CD4-positive, alpha-beta T cell treated with Interferon gamma for 1 hour (primary cell): ENCODE measurements at regions not wholly inside any gene's neighbourhood (a gene's known extent, or its start where the extent isn't known, plus 50 kb on each side); places are given as distances from the start of the nearest gene placed in this dataset.

Source experiments
- DNase-seq: peaks from one replicate; pipeline ENCODE4 v3.0.0-alpha.2; 2020

DNA sequence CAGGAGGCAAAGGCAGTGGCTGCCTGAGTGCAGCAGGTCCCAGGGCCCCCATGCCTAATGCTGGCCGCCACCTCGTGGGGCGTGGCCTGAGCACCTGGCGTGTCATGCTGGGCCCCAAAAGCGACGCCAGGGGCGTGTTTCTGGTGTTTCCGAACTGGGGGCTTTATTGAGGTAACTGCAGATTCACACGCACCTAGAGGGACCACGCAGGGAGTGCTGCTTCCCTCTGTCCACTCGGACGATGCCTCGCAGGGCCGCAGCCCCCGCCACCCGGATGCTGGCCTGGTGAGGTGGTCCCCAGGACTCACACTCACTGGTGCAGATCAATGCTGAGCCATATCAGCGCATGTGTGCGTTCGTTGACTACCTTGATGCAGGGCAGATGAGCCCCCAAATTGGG, 736.2 kb downstream of the BRD1 start:
- DNase-seq, result no peak

- DNase-seq, result no peak
Measured at GRCh38 chr22:49090853-49091135, 736.9 kb downstream of the BRD1 start.

GRCh38 chr22:49090061-49090852, 737.4 kb downstream of the BRD1 start:
- no peak for DNase-seq

DNA sequence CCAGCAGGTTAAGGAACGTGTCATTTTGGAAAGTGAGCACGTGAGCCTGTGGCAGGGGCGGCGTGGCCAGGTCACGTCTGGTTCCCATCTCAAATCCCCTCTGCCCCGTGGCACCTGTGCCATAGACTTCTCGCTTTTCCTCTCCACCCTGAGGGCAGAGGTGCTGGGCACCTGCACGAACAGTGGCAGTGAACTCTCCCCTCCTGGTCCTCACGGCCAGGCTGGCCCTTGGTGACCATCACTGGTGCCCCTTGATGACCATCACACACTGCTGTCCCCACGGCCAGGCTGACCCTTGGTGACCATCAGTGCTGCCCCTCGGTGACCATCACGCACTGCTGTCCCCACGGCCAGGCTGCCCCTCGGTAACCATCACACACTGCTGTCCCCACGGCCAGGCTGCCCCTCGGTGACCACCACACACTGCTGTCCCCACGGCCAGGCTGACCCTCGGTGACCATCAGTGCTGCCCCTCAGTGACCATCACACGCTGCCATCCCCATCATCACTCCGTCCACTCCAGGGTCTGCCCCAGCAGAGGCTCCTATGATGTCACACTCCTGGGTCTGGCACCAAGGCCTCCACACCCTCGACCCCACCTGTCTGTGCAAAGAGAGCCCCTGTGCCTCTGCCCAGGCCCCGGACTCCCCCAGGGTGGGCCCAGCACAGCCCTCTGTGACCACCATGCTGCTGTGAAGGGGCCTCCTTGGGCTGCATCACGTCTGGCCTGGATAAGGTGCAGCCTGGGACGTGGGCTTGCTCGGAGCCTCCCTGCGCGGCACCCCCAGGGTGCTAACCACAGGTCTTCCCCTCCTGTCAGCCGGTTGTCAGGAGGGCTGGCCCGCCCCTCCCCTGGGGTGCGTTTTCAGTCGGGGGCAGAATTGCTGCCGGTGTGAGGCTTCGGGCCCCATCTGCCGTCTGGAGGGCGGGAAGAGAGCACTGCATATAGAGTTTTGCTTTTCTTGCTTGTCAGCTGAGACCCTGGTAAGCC, 738.6 kb downstream of the BRD1 start:
- DNase-seq, result no peak

DNA sequence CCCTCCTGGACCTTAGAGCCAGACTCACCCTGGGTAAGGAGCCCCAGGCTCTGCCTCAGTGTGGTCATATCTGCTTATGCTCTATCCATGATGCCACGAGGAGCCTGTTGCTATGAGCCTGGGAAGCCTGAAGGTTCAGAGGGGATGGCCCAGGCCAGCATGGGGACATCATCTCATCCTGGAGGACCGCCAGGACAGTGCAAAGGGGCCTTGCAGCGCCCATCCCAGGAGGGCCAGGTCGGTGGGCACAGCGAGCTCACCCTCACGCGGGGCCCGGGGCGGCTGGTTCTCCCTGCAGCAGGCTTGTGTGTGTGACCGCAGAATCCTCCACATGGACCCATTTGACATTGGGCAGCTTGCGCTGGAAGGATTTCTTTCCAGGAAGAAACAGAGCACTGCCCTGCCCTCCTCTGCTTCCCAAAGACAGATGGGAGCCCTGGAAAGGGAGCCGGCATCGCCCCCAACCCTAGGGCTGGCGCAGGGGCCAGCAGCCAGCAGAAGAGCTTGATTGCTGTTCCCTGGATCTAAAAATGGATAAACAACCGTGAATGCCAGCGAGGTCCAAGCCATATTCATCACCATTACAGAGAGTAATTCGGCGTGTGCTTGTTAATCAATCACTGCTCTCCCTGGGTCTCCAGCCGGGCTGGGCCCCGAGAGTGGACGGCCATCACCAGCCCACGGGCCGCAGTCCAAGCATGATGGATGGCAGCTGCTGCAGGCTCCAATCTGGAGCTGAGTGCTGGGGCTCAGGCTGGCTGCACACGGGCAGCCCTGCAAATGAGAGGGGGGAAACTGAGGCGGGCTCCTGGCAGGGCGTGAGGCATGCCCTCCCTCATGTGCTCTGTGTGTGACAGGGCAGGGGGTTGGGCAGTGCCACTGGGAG, 739.7 kb downstream of the BRD1 start:
- no peak for DNase-seq

- DNase-seq, result no peak
Measured at GRCh38 chr22:49087198-49087597, 740.5 kb downstream of the BRD1 start.

GRCh38 chr22:49086606-49087157, 741.0 kb downstream of the BRD1 start:
- DNase-seq, result no peak

DNA sequence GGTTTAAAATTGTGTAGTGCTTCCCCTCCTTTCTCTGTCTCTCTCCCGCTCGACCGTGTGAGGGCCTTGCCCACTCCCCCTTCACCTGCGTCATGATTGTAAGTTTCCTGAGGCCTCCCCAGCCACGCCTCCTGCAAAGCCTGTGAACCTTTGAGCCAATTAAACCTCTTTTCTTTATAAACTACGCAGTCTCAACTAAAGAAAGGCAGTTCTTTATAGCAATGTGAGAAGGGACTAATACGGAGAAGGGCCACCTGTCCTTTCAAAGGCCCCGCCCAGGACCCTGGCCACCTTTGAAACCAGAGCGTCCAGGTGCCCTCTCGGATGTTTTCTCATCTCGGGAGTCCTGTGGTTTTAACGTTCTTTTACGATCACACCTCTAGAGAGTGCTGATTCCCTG, 741.5 kb downstream of the BRD1 start:
- DNase-seq, result no peak

- DNase-seq, result no peak
Measured at GRCh38 chr22:49084206-49084605, 743.5 kb downstream of the BRD1 start.

GRCh38 chr22:49083607-49084006, 744.1 kb downstream of the BRD1 start:
- no peak for DNase-seq

DNA sequence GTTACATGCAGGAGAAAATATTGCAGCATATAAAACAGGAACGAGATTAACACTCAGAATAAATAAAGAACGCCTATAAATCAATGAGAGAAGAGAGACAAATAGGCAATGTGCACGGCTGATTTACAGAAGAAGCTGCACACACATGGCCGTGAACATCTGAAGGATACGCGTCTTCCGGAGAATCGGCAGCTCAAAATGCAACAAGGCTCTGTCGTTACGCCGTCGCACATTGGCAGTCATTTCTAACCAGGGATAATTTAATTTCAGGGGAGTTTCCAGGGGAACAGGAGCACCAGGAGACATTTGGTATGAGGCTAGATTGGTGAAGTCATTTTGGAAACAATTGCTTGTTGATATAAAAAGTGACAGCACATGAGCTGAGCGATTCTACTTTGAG, 745.2 kb downstream of the BRD1 start:
- DNase-seq, result no peak

- no peak for DNase-seq
Measured at GRCh38 chr22:49081926-49082325, 745.7 kb downstream of the BRD1 start.

DNA sequence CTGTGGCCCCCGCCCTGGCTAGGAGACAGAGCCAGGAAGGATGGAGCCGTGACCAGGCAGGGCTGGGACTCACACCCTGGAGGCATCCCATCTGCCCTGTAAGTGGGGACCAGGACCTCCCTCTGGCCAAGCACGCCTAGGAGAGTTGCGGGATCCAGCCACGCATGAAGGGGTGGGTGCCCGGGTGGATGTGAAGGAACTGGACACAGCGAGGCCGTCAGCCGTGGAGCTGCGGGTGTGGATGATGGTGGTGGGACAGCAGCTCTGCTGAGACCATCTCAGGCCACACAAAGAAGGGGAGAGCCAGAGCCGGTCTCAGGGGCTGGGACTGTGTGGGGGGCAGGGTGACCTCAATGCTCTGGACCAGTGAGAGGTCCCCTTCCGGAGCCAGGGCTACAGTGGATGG, 746.4 kb downstream of the BRD1 start:
- DNase-seq, result no peak

GRCh38 chr22:49080631-49081030, 747.0 kb downstream of the BRD1 start:
- no peak for DNase-seq

GRCh38 chr22:49079743-49080500, 747.8 kb downstream of the BRD1 start:
- DNase-seq, result no peak

- DNase-seq, result no peak
Measured at GRCh38 chr22:49079027-49079725, 748.5 kb downstream of the BRD1 start.

DNA sequence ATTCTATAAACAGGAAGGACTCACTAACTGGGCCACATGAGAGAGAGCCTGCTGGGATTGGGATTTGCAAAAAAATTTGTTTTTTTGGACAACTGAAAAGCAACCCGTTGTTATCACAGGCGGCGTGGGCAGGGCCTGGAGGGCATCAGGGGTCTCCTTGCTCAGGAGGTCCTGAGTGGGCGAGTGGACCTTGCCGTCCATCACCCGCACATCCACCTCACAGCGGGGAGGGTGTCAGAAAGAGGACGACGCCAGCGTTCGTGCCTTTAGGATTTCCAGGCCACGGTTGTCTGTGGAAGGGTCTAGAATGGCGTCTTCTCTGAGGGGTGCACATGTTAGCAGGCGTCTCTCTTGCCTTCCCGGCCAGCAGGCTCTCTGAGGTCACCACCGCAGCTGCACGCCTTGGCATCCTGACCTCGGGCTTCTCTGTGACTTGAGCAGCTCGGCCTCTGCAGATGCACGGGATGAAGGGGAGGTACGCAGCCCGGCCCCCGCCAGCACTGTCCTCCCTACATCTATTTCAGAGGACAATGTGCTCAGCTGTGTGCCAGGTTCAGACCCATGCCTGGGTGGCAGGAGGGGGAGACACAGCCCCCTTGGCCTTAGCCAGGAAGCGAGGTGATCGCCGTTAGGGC, 749.5 kb downstream of the BRD1 start:
- DNase-seq, result no peak

- DNase-seq, result no peak
Measured at GRCh38 chr22:49077586-49077985, 750.1 kb downstream of the BRD1 start.

GRCh38 chr22:49077036-49077393, 750.7 kb downstream of the BRD1 start:
- no peak for DNase-seq

DNA sequence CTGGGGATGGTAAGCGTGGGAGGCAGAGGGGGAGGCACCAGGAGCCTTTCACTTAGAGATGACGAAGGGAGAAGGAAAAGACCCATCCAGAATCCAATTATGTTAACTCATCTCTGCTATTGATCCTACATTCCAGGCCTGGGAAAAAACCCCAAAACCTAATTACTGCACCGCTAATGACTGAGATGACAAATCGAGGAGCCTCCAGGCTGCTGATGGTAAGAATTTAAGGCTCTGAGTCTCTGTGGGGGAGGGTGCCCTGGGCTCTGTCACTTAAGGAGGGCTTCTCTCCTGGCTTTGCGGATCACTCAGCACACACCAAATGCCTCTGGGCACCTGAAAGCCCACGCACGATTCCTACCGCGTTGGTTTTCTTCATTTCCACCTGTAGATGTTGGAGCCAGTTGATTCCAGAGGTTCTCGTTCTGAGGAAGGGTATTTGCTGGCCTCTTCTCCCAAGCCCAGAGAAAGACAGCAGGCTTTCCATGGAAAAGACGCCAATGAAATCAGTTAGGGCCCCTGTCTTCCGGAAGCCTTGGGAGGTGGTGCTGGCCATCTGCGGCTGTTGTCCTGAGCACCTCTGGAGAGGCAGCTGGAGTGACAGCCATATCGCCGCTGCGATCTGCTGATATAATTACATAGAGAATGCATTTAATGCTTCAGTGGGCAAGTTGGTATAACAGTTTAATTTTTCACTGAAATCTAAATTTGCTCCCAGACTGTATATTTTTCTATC, 751.2 kb downstream of the BRD1 start:
- DNase-seq, result no peak
